AG04450 (cell line): ENCODE measurements at regions not wholly inside any gene's neighbourhood (a gene's known extent, or its start where the extent isn't known, plus 50 kb on each side); places are given as distances from the start of the nearest gene placed in this dataset.
"Not testable (repeated sequence)": the region's sequence is repeated elsewhere in the genome, so short reads cannot be mapped to it uniquely, and the experiment has no call there.

Source experiments
- CTCF ChIA-PET: fragments of 300-600, 350-600 bp; formaldehyde crosslinking; extraction: SDS; loops from one replicate; lab custom pipeline; 2022; ENCODE audit warnings: antibody characterized with exemption, inconsistent platforms; lab: Charles Lee
- POLR2A ChIA-PET: fragments of 350-600 bp; formaldehyde crosslinking; extraction: SDS; loops from one replicate; lab custom pipeline; 2021; ENCODE audit warnings: antibody characterized with exemption, inconsistent platforms; lab: Yijun Ruan, JAX
- DNase-seq: peaks from one replicate; pipeline ENCODE4 v3.0.0-alpha.2; 2011; ENCODE audit warnings: low read depth, low spot score
- H3K27ac ChIP-seq: one replicate; pipeline ENCODE4 v1.5.1; 2012; ENCODE audit warnings: low read depth, low read length, control low read depth
- H3K27me3 ChIP-seq: one replicate; pipeline ENCODE4 v1.6.0; 2012; ENCODE audit warnings: low read length; ENCODE audit not compliant: control insufficient read depth, insufficient read depth
- H3K4me3 ChIP-seq: 2 replicates; pipeline ENCODE4 v1.5.1; 2011; ENCODE audit warnings: mild to moderate bottlenecking, low read depth, low read length, control low read depth
- H3K9me3 ChIP-seq: 2 replicates; pipeline ENCODE4 v1.5.1; 2012; ENCODE audit warnings: low read length; ENCODE audit not compliant: control insufficient read depth, insufficient read depth
- CTCF ChIP-seq: IDR thresholded peaks from 2 replicates; pipeline ENCODE4 v1.5.1; 2011; ENCODE audit warnings: low read depth, low read length, control low read depth, inconsistent platforms

GRCh38 chrX:34338046-34338445 lies 205.9 kb upstream of the FAM47A start:
- Histone ChIP-seq H3K9me3 (no peaks in the 10 kb centered on the region), H3K27me3 (no peaks in the 10 kb centered on the region), H3K4me3 (no peak overlapping the region), H3K27ac (no peak overlapping the region)
- TF ChIP-seq CTCF: no peak
- DNase-seq: no peak
- ChIA-PET POLR2A (no interaction called here), CTCF (no interaction called here)

GRCh38 chrX:34335376-34335775 lies 203.3 kb upstream of the FAM47A start:
- H3K27ac ChIP-seq, POLR2A ChIA-PET, H3K9me3 ChIP-seq, H3K27me3 ChIP-seq, DNase-seq, CTCF ChIA-PET, H3K4me3 ChIP-seq: not testable (repeated sequence)

DNA sequence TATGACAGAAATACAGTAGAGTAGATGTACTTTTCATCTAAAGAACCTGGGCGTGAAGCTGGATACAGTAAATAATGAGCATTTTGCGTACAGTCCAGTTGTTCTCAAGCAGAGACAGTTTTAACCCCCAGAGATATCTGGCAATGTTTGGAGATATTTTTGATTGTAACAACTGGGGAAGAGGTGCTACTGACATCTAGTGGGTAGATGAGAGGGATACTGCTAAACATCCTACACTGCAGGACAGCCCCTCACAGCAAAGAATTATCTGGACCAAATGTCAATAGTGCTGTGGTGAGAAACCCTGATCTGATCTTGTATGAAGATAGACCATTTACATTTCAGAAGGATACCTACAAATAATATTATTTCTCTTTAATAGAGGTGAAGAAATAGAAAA lies 200.2 kb upstream of the FAM47A start:
- no peak for DNase-seq
- ChIA-PET CTCF (no interaction called here), POLR2A (no interaction called here)

GRCh38 chrX:34325460-34325859 lies 193.3 kb upstream of the FAM47A start:
- ChIA-PET CTCF (no interaction called here), POLR2A (no interaction called here)
- H3K27ac ChIP-seq: no peak overlapping the region
- no peak for DNase-seq
- no peaks in the 10 kb centered on the region for H3K27me3 ChIP-seq
- no peaks in the 10 kb centered on the region for H3K9me3 ChIP-seq
- no peak overlapping the region for H3K4me3 ChIP-seq
- no peak for TF ChIP-seq CTCF

More for the DNA sequence above, 200.2 kb upstream of the FAM47A start:
- Histone ChIP-seq H3K27me3 (no peaks in the 10 kb centered on the region), H3K27ac (no peak overlapping the region), H3K9me3 (no peaks in the 10 kb centered on the region), H3K4me3 (no peak overlapping the region)
- no peak for TF ChIP-seq CTCF

DNA sequence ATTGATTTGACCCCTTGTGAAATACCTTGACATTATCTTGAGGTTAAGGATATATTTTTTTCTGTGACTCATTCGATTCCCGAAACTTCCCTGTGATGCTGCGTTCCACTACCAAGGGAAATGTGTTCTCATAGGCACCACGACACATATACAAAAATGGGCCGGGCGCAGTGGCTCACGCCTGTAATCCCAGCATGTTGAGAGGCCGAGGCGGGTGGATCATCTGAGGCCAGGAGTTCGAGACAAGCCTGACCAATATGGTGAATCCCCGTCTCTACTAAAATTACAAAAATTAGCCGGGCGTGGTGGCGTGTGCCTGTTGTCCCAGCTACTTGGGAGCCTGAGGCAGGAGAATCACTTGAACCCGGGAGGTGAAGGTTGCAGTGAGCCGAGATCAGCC lies 188.3 kb upstream of the FAM47A start:
- DNase-seq, H3K27me3 ChIP-seq, H3K9me3 ChIP-seq, H3K4me3 ChIP-seq, H3K27ac ChIP-seq, POLR2A ChIA-PET, CTCF ChIA-PET: not testable (repeated sequence)

- CTCF ChIA-PET: interaction anchor here (1.2 to 1.7 kb wide), 2 partner anchors 866 to 1893 kb away, joined by 3 to 11 read pairs; no protein-coding TSS in a partner anchor
- peak; percentile 4 for DNase-seq
Measured at GRCh38 chrX:34300871-34301270, 168.8 kb upstream of the FAM47A start.

More at GRCh38 chrX:34300871-34301270, 168.8 kb upstream of the FAM47A start:
- Histone ChIP-seq H3K9me3 (no peaks in the 10 kb centered on the region), H3K27ac (no peak overlapping the region), H3K4me3 (no peak overlapping the region), H3K27me3 (no peaks in the 10 kb centered on the region)
- POLR2A ChIA-PET: no interaction called here
- peak; percentile 48 for TF ChIP-seq CTCF
